Astrocyte (in vitro differentiated cells and primary cell): ENCODE measurements at regions not wholly inside any gene's neighbourhood (a gene's known extent, or its start where the extent isn't known, plus 50 kb on each side); places are given as distances from the start of the nearest gene placed in this dataset.

ENCODE experiments used
- EZH2 ChIP-seq: IDR thresholded peaks from 2 replicates; pipeline ENCODE4 v1.6.1; 2012; ENCODE audit warnings: mild to moderate bottlenecking, low read length, inconsistent platforms; ENCODE audit not compliant: insufficient read depth
- TF ChIP-seq, protein P1 (sequence below): IDR thresholded peaks from 2 replicates; pipeline ENCODE4 v1.5.1; 2011; ENCODE audit warnings: low read depth, mild to moderate bottlenecking, inconsistent platforms, low read length, moderate library complexity; ENCODE audit not compliant: insufficient read depth

DNA sequence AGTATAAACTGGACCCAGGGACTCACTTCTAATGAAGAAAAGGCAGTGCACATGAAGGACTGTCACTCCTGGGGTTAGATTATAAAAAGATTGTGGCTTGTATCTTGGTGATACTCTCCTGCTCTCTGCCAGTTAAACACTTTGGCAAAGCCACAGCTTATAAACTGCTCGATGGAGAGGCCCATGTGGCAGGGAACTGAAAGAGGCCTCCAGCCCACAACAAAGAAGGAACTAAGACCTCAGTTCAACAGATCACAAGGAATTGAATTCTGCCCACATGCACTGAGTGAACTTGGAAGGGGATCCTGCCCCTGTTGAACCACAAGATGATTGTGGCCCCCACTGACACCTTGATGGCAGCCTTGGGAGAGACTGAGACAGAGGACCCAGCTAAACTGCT lies 363.8 kb downstream of the CBLN4 start:
- TF ChIP-seq, protein P1, sequence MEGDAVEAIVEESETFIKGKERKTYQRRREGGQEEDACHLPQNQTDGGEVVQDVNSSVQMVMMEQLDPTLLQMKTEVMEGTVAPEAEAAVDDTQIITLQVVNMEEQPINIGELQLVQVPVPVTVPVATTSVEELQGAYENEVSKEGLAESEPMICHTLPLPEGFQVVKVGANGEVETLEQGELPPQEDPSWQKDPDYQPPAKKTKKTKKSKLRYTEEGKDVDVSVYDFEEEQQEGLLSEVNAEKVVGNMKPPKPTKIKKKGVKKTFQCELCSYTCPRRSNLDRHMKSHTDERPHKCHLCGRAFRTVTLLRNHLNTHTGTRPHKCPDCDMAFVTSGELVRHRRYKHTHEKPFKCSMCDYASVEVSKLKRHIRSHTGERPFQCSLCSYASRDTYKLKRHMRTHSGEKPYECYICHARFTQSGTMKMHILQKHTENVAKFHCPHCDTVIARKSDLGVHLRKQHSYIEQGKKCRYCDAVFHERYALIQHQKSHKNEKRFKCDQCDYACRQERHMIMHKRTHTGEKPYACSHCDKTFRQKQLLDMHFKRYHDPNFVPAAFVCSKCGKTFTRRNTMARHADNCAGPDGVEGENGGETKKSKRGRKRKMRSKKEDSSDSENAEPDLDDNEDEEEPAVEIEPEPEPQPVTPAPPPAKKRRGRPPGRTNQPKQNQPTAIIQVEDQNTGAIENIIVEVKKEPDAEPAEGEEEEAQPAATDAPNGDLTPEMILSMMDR: no peak
- TF ChIP-seq EZH2: no peak
